ENCODE measurements at regions not wholly inside any gene's neighbourhood (a gene's known extent, or its start where the extent isn't known, plus 50 kb on each side); places are given as distances from the start of the nearest gene placed in this dataset.

DNA sequence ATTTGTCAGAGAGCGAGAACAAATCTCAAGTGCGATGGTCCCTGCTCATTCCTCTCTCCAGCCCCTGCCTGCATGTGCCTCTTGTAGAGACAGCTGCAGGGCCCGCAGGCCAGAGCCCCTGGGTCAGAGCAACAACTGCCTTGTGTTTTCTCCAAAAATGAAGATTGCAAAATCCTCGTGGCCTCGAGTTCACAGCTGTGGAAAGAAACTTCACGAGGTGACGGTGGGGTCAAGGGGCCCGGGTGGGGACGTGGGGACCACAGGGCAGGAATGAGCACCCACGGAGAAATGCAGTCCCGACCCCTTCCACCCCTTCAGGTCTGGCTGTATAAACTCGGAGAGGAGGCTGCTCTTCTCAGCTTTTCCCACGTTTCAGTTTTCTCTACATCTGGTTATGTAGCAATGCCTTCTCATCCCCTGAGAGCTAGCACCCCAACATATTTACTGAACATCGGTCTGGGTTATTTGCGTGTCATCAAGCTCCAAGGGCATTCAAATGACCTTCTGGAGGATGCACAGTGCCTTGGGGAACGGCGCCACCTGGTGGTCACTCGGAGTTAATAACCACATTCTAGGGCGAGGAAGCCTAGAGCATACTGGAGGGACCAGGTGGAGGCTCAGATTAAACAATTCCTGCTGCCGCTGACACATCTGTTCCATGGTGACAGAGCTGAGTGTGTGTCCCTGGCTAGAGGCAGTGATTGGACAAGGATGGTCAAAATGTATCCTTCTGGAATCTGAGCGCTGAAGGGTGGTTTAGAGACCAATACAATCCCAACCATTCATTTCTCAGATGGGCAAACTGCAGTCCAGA is 91.4 kb upstream of the CYRIA start:
- no peak for TF ChIP-seq POLR2A (IDR thresholded peaks at IDR 0.05)
- TF ChIP-seq, protein P1, sequence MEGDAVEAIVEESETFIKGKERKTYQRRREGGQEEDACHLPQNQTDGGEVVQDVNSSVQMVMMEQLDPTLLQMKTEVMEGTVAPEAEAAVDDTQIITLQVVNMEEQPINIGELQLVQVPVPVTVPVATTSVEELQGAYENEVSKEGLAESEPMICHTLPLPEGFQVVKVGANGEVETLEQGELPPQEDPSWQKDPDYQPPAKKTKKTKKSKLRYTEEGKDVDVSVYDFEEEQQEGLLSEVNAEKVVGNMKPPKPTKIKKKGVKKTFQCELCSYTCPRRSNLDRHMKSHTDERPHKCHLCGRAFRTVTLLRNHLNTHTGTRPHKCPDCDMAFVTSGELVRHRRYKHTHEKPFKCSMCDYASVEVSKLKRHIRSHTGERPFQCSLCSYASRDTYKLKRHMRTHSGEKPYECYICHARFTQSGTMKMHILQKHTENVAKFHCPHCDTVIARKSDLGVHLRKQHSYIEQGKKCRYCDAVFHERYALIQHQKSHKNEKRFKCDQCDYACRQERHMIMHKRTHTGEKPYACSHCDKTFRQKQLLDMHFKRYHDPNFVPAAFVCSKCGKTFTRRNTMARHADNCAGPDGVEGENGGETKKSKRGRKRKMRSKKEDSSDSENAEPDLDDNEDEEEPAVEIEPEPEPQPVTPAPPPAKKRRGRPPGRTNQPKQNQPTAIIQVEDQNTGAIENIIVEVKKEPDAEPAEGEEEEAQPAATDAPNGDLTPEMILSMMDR (IDR thresholded peaks at IDR 0.05): peak; percentile 72 to 95 (median 84)
- TF ChIP-seq EP300 (IDR thresholded peaks at IDR 0.05): peak in 1 of 2 donors; percentile 67
